ENCODE measurements at regions not wholly inside any gene's neighbourhood (a gene's known extent, or its start where the extent isn't known, plus 50 kb on each side); places are given as distances from the start of the nearest gene placed in this dataset.

GRCh38 chr22:48851933-48852549 lies 975.6 kb downstream of the BRD1 start:
- no peak for DNase-seq

GRCh38 chr22:48850658-48851287 lies 976.9 kb downstream of the BRD1 start:
- DNase-seq, result no peak

DNA sequence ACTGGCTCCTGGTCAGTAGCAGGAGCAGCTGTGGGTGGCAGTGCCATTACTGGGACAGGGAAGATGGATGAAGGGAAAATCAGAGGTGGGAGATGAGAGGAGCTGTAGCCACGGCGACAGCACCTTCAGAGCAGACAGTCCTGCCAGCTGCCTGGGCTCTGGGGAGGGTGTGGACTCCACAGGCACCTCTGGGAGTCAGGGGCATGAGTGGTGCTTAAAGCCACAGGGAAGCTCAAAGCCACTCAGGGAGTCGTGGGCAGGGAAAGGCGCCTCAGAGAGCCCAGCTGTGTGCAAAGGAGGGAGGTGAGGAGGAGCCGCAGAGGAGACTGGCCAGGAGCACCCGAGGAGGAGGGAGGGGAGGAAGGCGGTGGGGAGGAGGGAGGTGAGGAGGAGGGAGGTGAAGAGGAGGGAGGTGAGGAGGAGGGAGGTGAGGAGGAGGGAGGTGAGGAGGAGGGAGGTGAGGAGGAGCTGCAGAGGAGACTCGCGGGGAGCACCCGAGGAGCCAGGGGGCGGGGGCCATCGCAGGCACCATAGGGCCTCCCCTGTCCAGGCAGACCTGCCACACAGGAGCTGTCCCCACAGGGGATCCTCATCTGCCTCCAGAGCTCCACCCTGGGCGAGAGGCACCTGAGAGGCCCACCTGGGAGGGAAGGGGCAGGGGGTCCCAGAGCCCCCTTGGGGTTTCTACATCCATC lies 977.6 kb downstream of the BRD1 start:
- no peak for DNase-seq

DNA sequence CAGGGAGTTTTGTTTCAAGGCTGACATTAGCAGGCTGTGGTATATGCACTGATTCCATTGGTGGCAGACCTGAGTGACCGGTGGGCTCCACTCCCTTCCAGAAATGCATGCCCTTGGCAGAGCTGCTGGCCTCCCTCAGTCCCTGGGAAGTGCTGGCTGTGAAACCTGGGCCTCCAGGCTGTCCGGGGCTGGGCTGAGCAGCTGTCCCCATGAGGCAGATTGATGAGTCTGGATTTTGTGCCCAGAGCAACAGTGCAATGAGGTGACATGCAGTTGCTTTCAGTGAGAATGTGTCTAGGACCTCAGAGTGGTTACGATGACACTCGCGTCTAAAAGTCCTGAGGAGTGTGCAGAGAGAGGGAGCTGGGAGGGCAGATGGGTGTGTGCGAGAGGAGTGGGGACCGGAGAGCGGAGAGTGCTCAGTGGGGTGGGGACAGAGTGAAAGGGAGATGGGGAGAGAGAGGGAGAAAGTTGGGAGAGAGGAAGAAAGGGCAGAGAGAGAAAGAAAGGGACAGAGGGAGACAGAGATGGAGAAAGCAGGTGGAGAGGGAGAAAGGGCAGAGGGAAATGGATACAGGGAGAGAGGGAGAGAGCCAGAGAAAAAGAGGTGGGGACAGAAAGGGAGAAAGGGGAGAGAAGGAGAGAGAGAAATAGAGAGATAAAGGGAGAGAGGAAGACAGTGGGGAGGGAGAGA lies 978.3 kb downstream of the BRD1 start:
- no peak for DNase-seq

GRCh38 chr22:48846200-48846599 lies 981.5 kb downstream of the BRD1 start:
- DNase-seq, result no peak

GRCh38 chr22:48845356-48845936 lies 982.2 kb downstream of the BRD1 start:
- DNase-seq, result no peak

DNA sequence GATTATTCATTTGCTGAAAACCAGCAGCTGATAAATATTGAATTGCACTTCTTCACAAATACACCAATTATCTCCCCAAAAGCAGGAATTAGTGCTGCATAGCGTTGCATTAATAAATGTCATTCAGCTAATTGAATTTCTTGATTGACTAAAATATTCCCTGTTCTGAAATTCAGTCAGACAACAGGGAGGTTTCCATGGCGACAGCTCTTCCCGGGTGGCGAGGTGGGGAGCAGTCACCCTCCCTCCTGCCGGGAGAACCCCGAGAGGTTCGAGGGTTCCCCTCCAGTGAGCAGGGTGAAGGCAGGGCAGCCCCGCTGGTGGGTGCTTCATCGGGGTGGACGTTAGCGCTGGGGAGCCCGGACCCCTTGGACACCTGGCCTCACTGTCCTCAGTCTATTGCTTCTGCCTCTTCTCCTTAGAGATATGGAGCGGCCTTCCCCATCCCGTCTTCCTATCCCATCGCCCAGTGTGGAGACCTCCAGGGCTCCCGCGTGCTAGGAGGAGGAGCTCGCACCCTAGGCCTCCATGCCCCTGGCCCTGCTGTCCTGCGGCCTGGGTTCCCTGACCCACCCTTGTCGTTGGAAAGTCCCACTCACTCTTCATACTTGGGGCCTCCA lies 983.5 kb downstream of the BRD1 start:
- no peak for DNase-seq

GRCh38 chr22:48843640-48844039 lies 984.0 kb downstream of the BRD1 start:
- DNase-seq, result no peak

- DNase-seq, result no peak
Measured at GRCh38 chr22:48842976-48843375, 984.7 kb downstream of the BRD1 start.

- no peak for DNase-seq
Measured at GRCh38 chr22:48842583-48842945, 985.1 kb downstream of the BRD1 start.

- DNase-seq, result no peak
Measured at GRCh38 chr22:48841881-48842582, 985.6 kb downstream of the BRD1 start.

DNA sequence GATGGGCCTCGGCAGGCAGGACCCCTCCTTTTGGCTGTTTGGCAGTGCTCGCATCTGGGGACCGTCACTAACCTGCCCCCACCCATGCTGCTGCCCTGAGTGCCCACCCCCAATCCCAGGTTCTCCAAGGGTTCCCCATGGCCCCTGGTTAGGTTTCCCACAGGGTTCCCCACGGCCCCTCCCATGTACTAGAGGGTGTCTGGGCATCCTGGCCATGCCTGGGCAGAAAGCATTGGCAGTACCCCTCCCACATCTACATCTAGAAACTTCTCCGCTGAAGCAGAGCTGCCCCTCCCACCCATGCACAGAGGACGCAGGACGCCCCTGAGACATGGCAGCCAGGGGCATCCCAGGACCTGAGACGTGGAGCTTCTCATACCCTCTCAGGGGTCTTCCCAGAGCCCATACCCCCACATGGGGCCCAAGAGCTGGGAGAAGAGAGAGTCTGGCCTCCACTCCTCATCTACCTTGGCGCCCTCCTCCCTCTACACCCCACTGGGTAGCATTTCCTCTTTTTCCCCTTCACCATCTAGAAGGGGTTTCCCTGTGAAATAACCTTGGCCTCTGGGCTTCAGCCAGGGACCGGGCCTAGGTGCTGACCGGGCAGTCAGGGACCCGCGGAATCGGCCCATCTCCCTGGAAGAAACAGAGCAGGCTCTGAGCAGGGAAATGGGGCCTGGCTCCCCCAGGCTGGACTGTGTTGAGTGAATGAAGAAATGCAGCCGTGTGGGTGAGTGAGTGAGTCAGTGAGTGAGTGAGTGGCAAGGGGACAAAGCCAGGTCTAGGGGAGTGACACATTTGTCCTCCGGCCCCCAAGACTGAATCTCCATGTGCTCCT lies 987.3 kb downstream of the BRD1 start:
- no peak for DNase-seq

GRCh38 chr22:48838846-48839730 lies 988.6 kb downstream of the BRD1 start:
- no peak for DNase-seq

GRCh38 chr22:48838376-48838775 lies 989.3 kb downstream of the BRD1 start:
- no peak for DNase-seq

DNA sequence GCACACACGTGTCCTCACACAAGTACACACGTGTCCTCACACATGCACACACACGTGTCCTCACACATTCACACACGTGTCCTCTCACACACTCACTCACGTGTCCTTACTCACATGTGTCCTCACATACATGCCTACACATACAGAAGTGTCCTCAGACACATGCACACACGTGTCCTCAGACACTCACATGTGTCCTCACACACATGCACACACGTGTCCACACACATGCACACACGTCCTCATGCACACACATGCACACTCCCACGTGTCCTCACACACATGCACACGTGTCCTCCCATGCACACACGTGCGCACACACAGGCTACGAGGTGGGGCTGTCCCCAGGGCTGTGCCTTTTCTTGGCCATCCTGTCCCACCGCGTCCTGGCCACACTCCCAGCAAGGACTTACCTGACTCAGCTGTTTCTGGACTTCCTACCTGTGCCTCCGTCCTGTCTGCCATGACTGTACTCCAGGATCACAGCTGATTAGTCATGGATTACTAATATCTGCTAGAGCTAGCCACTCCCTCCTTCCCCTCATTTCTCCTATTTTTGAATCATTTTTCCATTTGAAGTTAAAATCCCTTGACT lies 990.2 kb downstream of the BRD1 start:
- no peak for DNase-seq

DNA sequence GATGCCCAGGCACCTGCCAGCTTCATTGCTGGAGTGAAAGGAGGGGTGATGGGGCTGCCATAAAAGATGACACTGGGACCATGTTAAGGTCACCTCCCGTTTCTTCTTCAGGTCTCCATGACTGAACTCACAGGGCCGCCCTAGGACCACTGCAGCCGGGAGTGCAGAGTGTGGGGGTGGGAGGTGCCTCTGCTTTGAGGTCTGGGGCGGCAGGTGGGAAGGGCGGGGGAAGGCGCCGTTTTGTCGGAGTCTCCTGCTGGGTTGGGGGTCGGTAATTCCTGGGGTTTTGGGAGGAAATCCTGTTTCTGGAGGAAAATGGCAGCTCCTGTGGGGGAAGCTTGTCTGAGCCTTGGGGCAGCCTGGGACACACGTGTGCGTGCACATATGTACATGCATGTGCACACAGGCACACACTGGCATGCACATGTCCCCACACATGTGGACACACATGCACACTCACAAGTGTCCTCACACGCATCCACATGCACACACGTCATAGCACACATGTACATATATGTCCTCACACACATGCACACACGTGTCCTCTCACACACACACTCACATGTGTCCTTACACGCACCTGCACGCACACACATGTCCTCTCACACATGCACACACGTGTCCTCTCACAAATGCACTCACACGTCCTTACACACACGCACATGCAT lies 990.9 kb downstream of the BRD1 start:
- no peak for DNase-seq

GRCh38 chr22:48835857-48836672 lies 991.6 kb downstream of the BRD1 start:
- no peak for DNase-seq

- DNase-seq, result no peak
Measured at GRCh38 chr22:48835364-48835763, 992.3 kb downstream of the BRD1 start.
